ENCODE measurements at regions not wholly inside any gene's neighbourhood (a gene's known extent, or its start where the extent isn't known, plus 50 kb on each side); places are given as distances from the start of the nearest gene placed in this dataset.

DNA sequence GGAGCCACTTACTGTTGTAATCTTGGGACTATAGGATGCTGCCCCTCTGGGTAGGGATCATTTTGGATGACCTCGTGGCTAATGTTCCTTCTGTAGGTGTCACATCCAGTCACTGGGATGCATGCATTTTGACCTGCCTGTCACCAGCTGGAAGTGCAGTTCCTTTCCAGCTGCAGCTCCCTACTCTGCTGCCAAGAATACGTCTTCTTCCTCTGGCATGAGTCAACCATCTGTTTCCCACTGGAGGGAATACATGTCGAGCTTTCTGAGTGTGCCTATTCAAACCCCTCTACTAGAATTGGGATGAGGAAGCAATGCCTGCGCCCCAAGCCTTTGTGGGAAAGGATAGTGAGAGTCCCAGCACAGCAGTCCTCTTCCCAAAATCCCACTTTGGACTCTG lies 415.5 kb upstream of the ADAMTS5 start:
- no peak for DNase-seq
- no peaks in the 10 kb centered on the region for H3K27me3 Mint-ChIP-seq
- no peaks in the 10 kb centered on the region for H3K4me1 Mint-ChIP-seq
- peaks cover 0 to 5% of the 10 kb centered on the region in 2 donors for H3K9me3 Mint-ChIP-seq
- ATAC-seq: no peak
- H3K27ac Mint-ChIP-seq: no peak overlapping the region
- H3K4me3 Mint-ChIP-seq: no peak overlapping the region

- Mint-ChIP-seq H3K4me1 (no peaks in the 10 kb centered on the region), H3K27me3 (no peaks in the 10 kb centered on the region), H3K27ac (no peak overlapping the region), H3K4me3 (no peak overlapping the region), H3K9me3 (peaks cover 0 to 5% of the 10 kb centered on the region in 2 donors)
- DNase-seq (no peak), ATAC-seq (no peak)
These were observed 413.4 kb upstream of the ADAMTS5 start for GRCh38 chr21:27380303-27380702.

DNA sequence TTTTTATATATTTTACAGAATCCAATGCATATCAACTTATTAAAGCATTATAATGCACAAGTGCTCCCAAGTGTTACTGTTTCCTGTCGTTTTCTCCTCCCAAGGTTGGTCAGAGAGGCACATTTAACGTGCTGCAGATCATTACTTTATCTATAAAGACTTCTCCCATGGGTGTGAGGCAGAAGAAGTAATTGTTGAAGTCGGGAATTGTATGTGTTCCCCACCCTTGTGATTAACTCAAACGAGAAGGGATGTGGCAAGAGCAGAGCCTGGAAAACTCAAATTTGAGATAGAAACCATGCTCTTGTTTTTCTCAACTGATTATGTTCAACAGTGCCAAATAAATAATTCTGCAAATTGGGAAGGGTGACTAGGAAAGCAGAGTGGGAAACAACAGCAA lies 412.5 kb upstream of the ADAMTS5 start:
- no peak overlapping the region for H3K4me3 Mint-ChIP-seq
- H3K27ac Mint-ChIP-seq: no peak overlapping the region
- H3K4me1 Mint-ChIP-seq: no peaks in the 10 kb centered on the region
- H3K9me3 Mint-ChIP-seq: peaks cover 0 to 5% of the 10 kb centered on the region in 2 donors
- DNase-seq (no peak), ATAC-seq (no peak)
- no peaks in the 10 kb centered on the region for H3K27me3 Mint-ChIP-seq

GRCh38 chr21:27372381-27372780 lies 405.5 kb upstream of the ADAMTS5 start:
- DNase-seq (no peak), ATAC-seq (no peak)
- Mint-ChIP-seq H3K4me3 (no peak overlapping the region), H3K27ac (no peak overlapping the region), H3K9me3 (no peaks in the 10 kb centered on the region), H3K27me3 (no peaks in the 10 kb centered on the region), H3K4me1 (no peaks in the 10 kb centered on the region)

GRCh38 chr21:27371975-27372331 lies 405.1 kb upstream of the ADAMTS5 start:
- no peaks in the 10 kb centered on the region for H3K9me3 Mint-ChIP-seq
- H3K27ac Mint-ChIP-seq: no peak overlapping the region
- DNase-seq (no peak), ATAC-seq (no peak)
- no peaks in the 10 kb centered on the region for H3K4me1 Mint-ChIP-seq
- H3K4me3 Mint-ChIP-seq: no peak overlapping the region
- no peaks in the 10 kb centered on the region for H3K27me3 Mint-ChIP-seq

GRCh38 chr21:27371115-27371974 lies 404.5 kb upstream of the ADAMTS5 start:
- Mint-ChIP-seq H3K9me3 (no peaks in the 10 kb centered on the region), H3K27ac (no peak overlapping the region), H3K4me1 (no peaks in the 10 kb centered on the region), H3K4me3 (no peak overlapping the region), H3K27me3 (no peaks in the 10 kb centered on the region)
- ATAC-seq (no peak), DNase-seq (no peak)

- Mint-ChIP-seq H3K27me3 (no peaks in the 10 kb centered on the region), H3K4me3 (no peak overlapping the region), H3K9me3 (peaks cover 0 to 5% of the 10 kb centered on the region in 2 donors), H3K4me1 (no peaks in the 10 kb centered on the region), H3K27ac (no peak overlapping the region)
- ATAC-seq (no peak), DNase-seq (no peak)
These were observed 403.2 kb upstream of the ADAMTS5 start for GRCh38 chr21:27369978-27370571.

GRCh38 chr21:27369234-27369633 lies 402.3 kb upstream of the ADAMTS5 start:
- H3K27ac Mint-ChIP-seq: no peak overlapping the region
- peaks cover 0 to 5% of the 10 kb centered on the region in 2 donors for H3K9me3 Mint-ChIP-seq
- H3K27me3 Mint-ChIP-seq: no peaks in the 10 kb centered on the region
- no peaks in the 10 kb centered on the region for H3K4me1 Mint-ChIP-seq
- DNase-seq (no peak), ATAC-seq (no peak)
- H3K4me3 Mint-ChIP-seq: no peak overlapping the region

DNA sequence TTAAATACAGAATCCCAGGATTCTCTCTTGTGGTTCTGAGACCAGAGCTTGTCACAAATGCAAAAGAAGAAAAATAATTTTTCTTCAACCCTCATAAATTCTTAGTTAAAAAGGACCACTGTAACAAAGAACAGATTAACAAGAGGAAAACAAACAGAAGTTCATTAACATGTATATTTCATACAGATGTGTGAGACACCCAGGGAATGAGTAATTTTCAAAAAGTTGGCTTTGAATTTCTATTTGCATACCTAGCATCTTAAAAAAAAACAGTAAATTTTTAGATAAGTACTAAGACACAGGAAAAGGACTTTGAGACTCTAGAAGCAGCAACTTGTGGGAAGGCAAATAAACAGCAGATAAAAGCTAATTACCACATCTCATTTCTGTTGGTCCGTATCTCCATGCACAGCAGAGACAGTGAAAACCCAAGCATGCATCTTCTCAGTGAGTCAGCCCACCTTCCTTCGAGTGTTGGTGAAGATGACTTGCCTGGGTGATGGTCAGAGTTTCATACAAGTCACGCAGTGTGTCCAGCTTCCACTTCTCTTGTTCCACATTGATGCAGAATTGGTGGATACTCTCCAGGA lies 399.9 kb upstream of the ADAMTS5 start:
- no peaks in the 10 kb centered on the region for H3K4me1 Mint-ChIP-seq
- no peak for DNase-seq
- H3K27ac Mint-ChIP-seq: peak overlapping the region in 1 of 2 donors; percentile 90
- ATAC-seq: no peak
- no peaks in the 10 kb centered on the region for H3K27me3 Mint-ChIP-seq
- no peak overlapping the region for H3K4me3 Mint-ChIP-seq
- peaks cover 0 to 5% of the 10 kb centered on the region in 2 donors for H3K9me3 Mint-ChIP-seq

- no peak for DNase-seq
- no peak overlapping the region for H3K4me3 Mint-ChIP-seq
- no peak overlapping the region for H3K27ac Mint-ChIP-seq
- H3K27me3 Mint-ChIP-seq: no peaks in the 10 kb centered on the region
- no peaks in the 10 kb centered on the region for H3K4me1 Mint-ChIP-seq
- no peak for ATAC-seq
- H3K9me3 Mint-ChIP-seq: peaks cover 0 to 5% of the 10 kb centered on the region in 2 donors
These were observed 399.1 kb upstream of the ADAMTS5 start for GRCh38 chr21:27366036-27366435.

DNA sequence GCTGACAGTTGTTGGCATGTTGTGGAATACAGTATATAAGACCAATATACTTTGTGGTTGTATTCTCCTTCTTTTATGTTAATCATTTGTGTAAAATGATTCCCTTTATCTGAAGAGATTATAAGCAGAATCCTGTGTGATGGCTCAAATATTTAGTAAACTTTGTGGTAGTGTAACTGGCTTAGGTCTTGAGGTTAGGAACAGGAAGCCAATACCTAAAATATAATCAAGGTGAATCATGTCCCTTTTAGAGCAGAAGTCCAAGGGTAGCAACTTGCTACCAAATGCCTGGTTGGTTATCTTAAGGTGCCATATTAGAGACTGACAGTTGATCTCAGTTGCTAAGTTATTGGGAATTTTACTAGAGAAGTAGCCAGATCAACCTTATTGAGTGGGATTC lies 398.5 kb upstream of the ADAMTS5 start:
- no peak overlapping the region for H3K4me3 Mint-ChIP-seq
- H3K27ac Mint-ChIP-seq: no peak overlapping the region
- no peak for ATAC-seq
- no peak for DNase-seq
- H3K4me1 Mint-ChIP-seq: no peaks in the 10 kb centered on the region
- H3K9me3 Mint-ChIP-seq: peaks cover 0 to 5% of the 10 kb centered on the region in 2 donors
- H3K27me3 Mint-ChIP-seq: no peaks in the 10 kb centered on the region

GRCh38 chr21:27363719-27364477 lies 397.0 kb upstream of the ADAMTS5 start:
- ATAC-seq: no peak

DNA sequence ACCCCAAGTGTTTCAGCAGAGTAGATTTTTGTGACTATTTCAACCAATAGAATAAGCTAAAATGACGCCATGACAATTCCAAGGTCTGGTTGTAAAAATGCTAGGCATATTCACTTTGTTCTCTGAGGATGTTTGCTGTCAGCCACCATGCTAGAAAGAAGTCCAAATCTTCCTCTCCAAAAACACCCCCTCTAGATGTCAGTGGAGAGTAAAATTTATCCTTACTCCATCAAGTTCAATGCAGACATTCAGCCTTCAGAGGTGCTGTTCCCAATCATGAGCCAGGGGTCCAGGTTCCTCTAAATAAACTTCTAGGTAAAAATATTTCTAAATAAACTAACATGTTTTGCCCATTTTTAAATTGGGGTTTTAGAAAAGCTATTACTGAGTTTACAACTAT lies 395.4 kb upstream of the ADAMTS5 start:
- H3K9me3 Mint-ChIP-seq: peaks cover 0 to 5% of the 10 kb centered on the region in 2 donors
- no peak for DNase-seq
- no peaks in the 10 kb centered on the region for H3K27me3 Mint-ChIP-seq

More at GRCh38 chr21:27363719-27364477, 397.0 kb upstream of the ADAMTS5 start:
- Mint-ChIP-seq H3K27ac (no peak overlapping the region), H3K4me3 (no peak overlapping the region), H3K9me3 (peaks cover 0 to 5% of the 10 kb centered on the region in 2 donors), H3K4me1 (no peaks in the 10 kb centered on the region), H3K27me3 (no peaks in the 10 kb centered on the region)
- DNase-seq: no peak

GRCh38 chr21:27359141-27359540 lies 392.3 kb upstream of the ADAMTS5 start:
- Mint-ChIP-seq H3K27ac (no peak overlapping the region), H3K4me3 (no peak overlapping the region), H3K27me3 (no peaks in the 10 kb centered on the region), H3K9me3 (no peaks in the 10 kb centered on the region), H3K4me1 (no peaks in the 10 kb centered on the region)
- ATAC-seq (no peak), DNase-seq (no peak)

More for the DNA sequence above, 395.4 kb upstream of the ADAMTS5 start:
- ATAC-seq: no peak
- Mint-ChIP-seq H3K27ac (no peak overlapping the region), H3K4me3 (no peak overlapping the region), H3K4me1 (no peaks in the 10 kb centered on the region)

- H3K9me3 Mint-ChIP-seq: peaks cover 0 to 10% of the 10 kb centered on the region in 2 donors
- ATAC-seq: no peak
- no peak overlapping the region for H3K4me3 Mint-ChIP-seq
- no peaks in the 10 kb centered on the region for H3K27me3 Mint-ChIP-seq
- no peak overlapping the region for H3K27ac Mint-ChIP-seq
- DNase-seq: no peak
- no peaks in the 10 kb centered on the region for H3K4me1 Mint-ChIP-seq
These were observed 386.0 kb upstream of the ADAMTS5 start for GRCh38 chr21:27352885-27353284.
